Hematopoietic multipotent progenitor cell treated with erythropoietin and hydrocortisone succinate and interleukin-3 and kit ligand, for 17 days (in vitro differentiated cells): ENCODE measurements at regions not wholly inside any gene's neighbourhood (a gene's known extent, or its start where the extent isn't known, plus 50 kb on each side); places are given as distances from the start of the nearest gene placed in this dataset.
"Not testable (repeated sequence)": the region's sequence is repeated elsewhere in the genome, so short reads cannot be mapped to it uniquely, and the experiment has no call there.

Experiments
- DNase-seq: peaks from one replicate; pipeline ENCODE4 v3.0.0-alpha.2; 2015; ENCODE audit warnings: low spot score

DNA sequence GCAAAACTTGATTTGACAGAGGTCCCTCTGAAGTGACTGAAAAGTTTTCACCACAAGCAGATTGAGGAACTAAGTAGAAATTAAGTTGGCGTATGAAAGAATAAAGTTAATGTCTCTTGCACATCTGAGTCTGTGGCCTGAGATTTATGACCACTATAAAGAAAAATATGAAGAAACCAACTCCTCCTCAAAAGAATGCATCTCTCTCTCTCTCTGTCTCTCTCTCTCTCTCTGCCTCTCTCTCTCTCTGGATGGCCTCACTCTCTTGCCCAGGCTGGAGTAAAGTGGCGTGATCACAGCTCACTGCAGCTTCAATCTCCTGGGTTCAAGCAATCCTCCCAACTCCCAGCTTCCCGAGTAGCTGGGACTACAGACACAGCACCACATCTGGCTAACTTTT lies 55.2 kb downstream of the RPL22L1 start:
- no peak for DNase-seq

DNA sequence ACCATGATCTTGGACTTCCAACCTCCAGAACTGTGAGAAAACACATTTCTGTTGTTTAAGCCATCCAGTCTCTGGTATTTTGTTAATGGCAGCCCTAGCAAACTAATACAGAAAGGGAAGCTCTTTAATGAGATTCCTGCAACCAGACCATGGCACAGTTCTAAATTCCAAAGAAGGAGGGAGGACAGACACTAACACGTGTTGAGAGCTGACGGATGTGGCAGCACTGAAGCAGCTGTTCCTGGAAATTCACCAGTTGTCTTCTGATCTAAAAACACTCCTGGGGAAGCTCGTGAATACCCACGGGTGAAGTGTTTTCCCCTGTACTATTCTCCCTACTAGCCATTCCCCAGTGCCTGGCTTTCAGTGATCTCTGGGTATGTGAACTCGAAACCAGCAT lies 56.7 kb downstream of the RPL22L1 start:
- DNase-seq: no peak

DNA sequence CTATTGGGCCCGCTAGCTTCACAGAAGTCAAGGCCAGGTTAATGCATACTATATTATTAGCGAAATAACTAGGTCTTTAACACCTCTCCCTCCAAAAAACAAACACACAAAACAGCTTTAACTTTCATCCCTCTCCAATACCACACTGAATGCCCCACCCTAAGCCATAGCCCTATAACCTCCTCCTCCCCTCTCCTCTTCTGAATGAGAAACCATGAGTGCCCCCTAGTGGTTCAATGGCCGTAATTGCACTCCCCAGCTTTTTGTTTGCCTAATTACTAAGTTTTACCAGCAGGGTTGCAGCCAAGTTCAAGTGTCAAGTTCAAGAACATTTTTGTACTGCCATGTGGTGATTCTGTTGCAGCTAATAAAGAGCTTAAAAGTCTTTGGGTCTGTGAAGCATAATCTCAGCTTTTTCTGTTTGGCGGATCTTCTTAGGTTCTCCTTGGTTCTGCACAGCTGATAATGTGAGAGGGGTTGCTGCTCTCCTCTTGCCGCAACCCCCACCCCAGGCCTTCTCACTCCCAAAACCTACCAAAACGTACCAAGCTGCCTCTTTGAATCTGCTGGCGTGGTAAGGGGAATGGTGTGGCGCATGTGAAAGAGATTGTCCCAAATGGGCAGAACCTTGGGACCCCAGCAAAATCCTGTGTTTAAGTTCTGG lies 57.9 kb downstream of the RPL22L1 start:
- peak; percentile 83 for DNase-seq

DNA sequence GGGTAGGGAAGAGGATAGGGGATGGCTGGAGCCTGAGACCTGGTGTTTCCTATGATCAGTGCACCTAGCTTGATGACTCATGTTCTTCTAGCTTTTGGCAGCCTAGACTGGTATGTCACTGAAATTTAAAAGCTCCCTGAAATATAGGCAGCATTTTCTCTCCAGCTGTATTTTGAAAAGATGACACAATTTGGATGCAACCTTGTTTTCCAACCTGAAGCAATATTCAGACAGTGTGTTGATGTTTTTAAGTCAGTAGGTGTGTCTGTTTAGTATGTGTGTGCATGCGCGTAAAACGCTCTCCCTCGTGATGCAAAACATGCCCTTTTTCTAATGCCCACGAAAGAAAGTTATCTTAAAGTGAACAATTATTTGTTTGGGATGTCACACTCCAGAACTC lies 58.5 kb downstream of the RPL22L1 start:
- peak; percentile 29 for DNase-seq

DNA sequence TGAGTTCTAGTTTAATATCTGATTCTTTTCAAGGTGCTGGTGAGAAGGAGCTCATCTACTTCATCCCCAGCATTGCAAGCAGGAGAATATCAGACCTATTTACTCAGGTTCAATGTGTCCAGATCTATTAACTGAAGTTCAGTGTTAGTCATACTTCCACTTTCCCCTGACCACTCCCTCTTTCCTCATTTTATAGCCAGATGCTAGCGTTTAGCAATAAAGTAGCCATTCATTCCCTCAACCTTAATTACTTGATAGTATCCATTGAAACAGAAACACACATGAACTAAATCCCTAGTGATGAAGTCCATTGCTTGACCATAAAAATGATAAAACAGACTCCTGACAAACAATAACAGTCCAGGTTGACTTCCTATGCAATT lies 60.0 kb downstream of the RPL22L1 start:
- DNase-seq: no peak

DNA sequence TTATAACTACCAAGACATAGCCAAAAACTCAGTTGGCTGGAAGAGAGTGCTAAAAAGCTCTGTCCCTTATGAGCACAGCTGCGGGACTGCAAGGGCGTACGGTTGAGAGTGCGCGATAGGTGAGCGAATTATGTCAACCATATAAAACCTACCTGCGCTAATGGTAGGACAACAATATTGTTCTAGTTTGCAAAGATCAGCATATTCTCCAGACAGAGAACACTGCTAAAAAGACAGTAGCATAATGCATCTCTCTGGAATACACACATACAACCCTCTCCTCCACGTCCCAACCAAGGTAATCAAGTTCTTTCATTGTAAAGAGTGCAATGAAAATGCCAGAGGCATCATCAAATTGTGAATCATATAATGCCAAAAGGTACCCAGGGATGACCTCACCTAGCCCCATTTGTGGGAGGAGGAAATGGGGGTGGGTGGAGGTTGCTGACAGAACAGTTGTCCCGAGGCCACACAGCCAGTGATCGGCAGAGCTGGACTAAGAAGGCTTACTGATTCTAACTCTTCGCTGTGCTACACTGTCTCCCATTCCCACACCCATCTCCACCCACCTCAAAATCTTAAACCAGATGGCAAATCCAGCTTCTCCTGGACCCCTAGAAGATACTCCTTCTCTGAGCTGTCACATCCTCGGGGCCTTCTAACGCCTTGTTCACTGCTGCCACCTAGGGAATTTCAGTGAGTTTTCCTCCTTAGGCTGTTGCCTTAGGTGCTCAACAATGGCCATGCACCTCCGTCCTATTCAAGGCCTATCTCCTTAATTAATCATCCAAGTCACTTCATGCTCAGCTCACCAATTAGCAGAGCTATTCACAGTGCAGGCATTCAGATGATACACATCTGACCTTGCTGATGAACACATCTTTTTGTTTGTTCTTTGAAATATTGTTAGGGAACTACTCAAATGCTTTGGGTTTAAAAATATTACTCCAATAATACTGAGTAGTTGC lies 60.7 kb downstream of the RPL22L1 start:
- peak; percentile 20 for DNase-seq

DNA sequence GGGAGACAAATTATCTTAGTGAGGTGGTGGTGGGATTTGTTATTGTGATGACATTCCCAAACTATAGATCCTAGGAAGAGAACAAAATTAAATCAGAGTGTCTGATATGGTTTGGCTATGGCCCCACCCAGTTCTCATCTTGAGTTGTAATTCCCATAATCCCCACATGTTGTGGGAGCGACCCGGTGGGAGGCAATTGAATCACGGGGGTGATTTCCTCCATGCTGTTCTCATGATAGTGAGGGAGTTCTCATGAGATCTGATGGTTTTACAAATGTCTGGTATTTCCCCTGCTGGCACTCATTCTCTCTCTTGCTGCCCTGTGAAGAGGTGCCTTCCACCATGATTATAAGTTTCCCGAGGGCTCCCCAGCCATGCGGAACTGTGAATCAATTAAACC lies 62.0 kb downstream of the RPL22L1 start:
- no peak for DNase-seq

DNA sequence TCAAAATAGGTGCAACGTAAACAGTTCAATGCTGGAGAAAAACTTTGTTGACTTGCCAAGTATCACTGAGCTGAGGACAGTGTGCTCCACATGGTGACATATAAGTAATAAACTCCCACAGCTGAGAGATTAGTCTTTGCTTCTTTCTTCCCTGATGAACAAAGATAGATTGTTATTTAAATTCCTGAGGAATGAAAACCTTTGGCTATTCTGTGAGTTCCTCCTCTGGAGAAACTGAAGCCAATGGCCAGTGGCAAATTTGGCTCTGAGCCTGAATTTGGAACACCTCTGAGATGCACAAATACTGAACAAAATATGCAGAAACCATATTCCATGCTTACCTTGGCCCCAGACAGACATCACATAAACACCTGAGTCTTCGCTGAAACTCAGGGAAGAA lies 63.3 kb downstream of the RPL22L1 start:
- DNase-seq: no peak

DNA sequence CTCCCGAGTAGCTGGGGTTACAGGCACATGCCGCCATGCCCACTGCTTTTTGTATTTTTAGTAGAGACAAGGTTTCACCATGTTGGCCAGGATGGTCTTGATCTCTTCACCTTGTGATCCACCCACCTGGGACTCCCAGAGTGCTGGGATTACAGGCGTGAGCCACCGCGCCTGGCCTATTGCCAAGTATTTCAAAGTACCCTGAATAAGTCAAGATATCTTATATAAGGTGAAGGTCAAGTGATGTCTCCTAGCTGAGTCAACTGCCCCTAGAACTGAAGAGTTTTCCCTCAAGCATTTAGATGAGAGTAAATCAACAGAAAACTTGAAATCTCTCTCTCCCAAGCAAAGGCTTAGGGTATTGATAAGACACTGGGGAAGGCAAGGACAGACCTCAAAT lies 63.9 kb downstream of the RPL22L1 start:
- no peak for DNase-seq

DNA sequence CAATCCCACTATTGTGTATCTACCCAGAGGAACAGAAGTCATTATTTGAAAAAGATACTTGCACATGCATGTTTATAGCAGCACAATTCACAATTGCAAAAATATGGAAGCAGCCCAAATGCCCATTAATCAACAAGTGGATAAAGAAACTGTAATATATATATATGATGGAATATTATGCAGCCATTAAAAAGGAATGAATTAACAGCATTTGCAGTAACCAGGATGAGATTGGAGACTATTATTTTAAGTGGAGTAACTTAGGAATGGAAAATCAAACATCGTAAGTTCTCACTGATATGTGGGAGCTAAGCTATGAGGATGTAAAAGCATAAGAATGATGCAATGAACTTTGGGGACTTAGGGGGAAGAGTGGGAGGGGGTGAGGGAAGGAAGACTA lies 64.7 kb downstream of the RPL22L1 start:
- DNase-seq: not testable (repeated sequence)

DNA sequence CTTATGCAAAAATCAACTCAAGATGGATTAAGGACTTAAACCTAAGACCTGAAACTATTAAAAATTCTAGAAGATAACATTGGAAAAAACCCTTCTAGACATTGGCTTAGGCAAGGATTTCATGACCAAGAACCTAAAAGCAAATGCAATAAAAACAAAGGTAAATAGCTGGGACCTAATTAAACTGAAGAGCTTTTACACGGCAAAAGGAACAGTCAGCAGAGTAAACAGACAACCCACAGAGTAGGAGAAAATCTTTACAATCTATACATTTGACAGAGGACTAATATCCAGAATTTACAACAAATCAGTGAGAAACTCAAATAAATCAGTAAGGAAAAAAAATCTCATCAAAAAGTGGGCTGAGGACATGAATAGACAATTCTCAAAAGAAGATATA lies 65.4 kb downstream of the RPL22L1 start:
- not testable (repeated sequence) for DNase-seq

DNA sequence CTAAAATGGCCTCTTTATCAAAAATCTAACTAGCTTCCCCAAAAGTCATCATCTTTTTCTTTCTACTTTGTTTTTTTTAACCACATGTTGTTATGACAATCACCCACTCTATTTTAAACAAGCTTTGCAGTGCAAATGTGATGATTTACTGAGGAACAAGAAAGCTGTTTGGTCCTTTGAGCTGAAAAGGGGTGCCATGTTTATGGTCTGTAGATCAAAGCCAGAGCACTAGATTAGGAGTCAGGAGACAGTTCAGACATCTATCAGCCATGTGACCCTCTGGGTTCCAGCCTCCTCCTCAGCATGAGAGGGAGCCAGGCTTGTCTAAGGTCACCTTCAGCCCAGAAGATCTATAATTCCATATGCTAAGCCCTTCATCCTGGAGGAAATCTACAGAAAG lies 65.9 kb downstream of the RPL22L1 start:
- DNase-seq: no peak

DNA sequence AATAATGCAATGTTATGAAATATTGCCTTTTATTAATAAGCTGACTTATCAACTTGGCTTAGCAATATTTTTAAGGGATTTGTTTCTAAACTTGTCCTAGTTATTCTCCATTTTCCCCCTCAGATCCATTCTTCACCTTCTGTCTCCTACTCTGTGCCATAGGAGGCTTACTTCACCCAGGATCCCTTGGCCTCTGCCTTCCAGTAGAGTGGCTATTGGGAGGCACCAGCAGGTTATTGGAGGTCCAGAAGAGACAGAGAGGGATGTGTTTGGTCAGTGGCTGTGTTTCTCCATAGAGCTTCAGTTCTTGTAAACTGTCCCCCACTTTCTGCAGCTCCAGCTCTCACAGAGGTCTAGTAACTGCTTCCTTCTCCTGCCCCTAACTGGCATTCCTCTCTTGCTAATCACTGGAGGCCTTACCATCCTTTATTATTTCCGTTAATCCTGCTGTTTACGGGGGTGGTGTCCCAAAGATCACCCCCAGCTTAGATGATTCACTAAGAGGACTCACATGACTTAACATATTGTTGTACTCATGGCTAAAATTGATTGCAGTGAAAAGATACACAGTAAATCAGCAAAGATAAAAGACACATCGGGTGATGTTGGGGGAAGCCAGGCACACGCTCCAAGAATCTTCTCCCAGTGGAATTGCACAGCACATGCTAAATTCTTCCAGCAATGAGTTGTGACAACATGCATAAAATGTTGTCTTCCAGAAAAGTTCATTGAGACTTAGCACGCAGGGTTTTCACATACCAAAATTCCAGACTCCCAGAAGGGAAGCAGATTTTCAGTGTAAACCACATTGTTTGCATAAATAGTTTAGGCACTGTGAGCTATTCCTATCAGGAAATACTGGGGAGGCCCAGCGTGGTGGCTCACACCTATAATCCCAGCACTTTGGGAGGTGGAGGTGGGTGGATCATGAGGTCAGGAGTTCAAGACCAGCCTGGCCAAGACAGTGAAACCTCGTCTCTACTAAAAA lies 67.5 kb downstream of the RPL22L1 start:
- DNase-seq: no peak

DNA sequence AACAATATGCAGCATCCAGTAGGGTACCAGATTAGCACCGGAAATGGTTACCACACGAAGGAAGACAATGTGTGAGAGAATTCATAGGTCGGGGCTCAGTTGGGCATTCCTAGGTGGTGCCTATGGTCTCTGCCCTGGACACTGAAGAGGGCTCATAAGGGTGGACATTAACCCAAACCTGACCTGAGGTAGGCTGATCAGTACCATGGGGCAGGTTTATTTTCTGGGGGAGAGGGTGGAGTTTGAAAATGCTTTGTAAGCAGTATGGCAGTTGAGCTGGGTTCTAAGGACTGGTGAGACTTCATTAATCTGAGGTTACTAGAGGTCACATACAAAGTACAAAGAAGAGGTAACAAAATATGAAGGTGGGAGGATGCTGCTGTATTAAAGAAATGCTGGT lies 68.4 kb downstream of the RPL22L1 start:
- no peak for DNase-seq

DNA sequence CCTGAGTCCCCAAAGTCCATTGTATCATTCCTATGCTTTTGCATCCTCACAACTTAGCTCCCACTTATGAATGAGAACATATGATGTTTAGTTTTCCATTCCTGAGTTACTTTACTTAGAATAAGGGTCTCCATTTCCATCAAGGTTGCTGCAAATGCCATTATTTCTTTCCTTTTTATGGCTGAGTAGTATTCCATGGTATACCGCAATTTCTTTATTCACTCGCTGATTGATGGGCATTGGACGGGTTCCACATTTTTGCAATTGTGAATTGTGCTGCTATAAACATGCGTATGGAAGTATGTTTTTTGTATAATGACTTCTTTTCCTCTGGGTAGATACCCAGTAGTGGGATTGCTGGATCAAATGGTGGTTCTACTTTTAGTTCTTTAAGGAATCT lies 69.7 kb downstream of the RPL22L1 start:
- not testable (repeated sequence) for DNase-seq

DNA sequence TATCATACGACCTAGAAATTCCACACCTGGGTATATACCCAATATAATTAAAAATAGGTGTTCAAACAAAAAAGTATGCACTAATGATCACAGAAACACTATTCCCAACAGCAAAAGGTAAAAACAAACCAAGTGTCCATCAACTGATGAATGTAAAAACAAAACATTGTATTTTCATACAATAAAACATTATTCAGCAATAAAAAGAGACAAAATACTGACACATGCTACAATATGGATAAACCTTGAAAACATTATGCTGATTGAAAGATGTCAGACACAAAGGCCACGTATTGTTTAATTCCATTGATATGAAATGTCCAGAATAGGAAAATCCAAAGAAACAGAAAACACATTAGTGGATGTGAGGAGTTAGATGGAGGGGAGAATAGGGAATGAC lies 71.0 kb downstream of the RPL22L1 start:
- no peak for DNase-seq

DNA sequence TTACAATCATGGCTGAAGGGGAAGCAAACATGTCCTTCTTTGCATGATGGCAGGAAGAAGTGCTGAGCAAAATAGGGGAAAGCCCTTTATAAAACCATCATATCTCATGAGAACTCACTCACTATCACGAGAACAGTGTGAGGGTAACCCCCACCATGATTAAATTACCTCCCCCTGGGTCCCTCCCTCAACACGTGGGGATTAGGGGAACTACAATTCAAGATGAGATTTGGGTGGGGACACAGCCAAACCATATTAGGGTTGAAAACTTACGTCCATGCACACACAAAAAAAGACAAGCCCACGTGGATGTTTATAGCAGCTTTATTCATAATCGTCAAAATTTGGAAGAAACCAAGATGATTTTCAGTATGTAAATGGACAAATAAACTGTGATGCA lies 72.3 kb downstream of the RPL22L1 start:
- no peak for DNase-seq

DNA sequence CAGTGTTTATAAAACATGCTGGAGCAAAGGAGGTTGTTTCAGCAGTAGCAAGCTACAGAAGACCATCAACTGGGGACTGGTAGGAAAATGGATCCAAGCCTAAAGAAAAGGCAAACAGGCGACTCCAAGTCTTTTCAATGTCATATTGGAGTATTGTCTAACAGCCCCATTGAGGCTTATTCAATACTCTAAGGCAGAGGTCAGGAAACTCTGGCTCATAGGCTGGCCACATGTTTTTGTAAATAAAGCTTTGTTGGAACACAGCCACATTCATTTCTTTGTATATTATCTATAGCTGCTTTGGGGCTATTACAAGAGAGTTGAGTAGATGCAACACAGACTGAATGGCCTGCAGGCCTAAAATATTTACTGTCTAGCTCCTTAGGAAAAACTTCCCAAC lies 77.5 kb downstream of the RPL22L1 start:
- DNase-seq: no peak

DNA sequence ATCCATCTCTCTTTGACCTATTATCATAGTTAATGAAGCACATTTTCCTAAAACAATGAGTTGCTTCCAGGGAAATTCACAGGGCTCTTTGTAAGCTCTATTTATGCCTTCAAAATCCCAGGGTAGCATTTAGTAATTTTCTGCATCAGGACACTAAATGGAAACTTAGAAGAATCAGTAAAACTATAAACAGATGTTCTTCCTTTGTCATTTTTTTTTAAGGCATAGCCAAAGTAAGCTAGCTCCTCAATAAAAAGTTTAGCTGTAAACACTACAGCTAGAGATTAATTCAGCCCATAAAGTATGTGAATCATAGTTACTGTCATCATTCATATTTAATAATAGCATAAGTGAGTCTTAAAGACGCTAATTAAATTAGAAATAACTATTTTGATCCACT lies 79.3 kb downstream of the RPL22L1 start:
- DNase-seq: no peak

DNA sequence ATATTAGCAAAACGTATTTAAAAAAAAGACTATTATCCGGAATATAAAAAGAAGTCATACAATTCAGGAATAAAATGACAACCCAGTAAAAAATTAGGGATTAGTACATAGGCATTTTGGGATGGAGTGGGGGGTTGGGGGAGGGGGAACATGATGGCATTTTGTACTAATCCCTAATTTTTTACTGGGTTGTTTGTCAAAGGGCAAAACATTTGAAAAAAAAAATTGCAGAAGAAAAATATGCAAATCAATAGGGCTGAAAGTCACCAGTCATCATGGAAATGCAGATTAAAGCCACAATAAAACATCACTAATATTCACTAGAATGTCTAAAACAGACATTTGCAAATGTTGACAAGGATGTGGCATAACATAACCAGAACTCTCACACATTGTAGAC lies 82.5 kb downstream of the RPL22L1 start:
- DNase-seq: no peak

DNA sequence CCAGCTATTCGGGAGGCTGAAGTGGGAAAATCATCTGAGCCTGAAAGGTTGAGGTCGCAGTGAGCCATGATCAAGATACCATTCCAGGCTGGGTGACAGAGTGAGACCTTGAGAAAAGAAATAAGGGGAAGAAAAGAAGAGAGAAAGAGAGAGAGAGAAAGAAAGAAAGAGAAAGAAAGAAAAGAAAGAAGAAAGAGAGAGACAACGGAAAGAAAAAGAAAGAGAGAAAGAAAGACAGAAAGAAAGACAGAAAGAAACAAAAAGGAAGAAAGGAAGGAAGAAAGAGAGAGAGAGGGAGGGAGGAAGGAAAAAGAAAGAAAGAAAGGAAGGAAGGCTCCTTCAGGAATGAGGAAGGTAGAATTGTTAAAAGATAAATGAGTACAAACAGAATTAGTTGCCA lies 84.5 kb downstream of the RPL22L1 start:
- no peak for DNase-seq

DNA sequence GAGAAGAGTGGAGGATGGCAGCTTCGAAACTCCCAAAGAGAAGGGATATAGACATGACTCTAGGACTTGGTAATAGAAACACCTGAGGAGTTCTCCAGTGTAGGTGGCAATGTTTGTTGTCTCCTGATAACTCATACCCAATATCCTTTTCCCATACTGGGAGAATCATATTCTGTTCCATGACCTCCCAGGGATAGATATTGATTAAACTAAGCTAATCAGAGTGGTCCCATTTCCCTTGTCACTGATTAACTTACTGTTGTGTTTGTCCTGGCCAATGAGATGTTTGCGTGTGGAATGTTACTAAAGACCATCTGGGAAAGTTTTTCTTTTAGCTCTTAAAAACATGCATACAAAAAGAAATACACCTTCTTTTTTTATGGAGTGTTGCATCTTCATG lies 85.6 kb downstream of the RPL22L1 start:
- DNase-seq: no peak
